ENCODE measurements at regions not wholly inside any gene's neighbourhood (a gene's known extent, or its start where the extent isn't known, plus 50 kb on each side); places are given as distances from the start of the nearest gene placed in this dataset.

DNA sequence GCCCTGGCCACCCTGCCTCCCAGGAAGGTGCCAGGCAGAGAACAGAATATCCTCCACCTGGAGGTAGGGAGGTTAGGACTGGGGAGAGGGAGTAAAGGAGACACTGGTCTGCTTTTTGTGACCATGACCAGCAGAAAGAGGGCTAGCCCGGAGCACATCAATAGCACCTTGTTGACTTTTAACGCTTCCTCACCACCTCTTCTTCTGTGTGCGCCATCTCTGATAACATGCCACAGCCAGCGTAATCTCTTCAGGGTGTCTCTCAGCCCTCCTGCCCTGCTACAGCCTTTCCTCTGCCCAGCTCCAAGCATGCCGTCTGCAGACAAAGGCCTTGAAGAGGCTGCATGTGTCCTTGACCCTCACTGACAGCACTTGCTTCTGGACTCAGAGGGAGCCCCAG lies 50.9 kb upstream of the GJA5 start:
- no peak for DNase-seq

DNA sequence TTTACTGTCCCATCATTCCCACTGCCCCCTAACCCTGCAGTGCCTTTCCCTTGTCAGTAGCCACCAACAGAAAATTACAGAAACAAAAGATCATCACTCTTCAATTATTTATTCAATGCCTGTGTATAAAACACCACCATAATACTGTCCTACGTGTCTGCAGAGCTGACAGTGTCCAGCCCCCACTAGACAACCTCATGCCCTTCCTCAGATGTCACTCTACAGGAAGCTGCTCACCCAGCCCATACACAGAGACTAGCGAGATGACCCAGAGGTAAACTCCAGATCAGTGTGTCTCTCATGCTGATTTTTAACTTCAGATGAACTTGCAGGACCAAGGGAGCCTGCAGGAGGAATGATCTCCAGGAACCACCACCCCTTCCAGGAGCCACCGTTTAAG lies 51.3 kb upstream of the GJA5 start:
- no peak for DNase-seq

GRCh38 chr1:147812799-147813198 lies 52.4 kb upstream of the GJA5 start:
- no peak for DNase-seq

- no peak for DNase-seq
These were observed 55.1 kb upstream of the GJA5 start for GRCh38 chr1:147815503-147815902.

DNA sequence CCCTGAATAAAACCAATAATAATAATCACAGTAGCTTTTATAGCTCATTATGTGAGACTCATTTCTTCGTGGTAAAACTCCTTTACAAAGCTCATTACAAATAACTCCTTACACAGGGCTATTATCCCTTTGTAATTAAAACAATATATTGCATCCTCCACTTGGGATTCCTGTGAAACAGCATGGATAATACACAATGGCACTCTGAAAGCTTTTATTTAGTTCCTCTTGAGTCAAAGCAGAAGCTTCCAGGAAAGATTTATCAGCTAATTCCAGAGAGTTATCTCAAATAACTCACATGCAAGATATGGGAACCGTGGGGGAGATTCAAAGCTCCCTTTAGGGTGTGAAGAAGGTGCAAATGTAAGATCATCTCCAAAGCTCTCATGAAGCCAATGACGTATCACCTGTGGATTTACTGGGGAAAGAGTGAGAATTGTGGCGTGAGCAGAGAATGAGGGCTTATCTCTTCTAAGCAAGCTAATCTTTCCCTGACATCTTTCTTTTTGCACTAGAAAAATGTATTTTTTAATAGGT lies 60.4 kb upstream of the GJA5 start:
- no peak for DNase-seq

- no peak for DNase-seq
These were observed 61.5 kb upstream of the GJA5 start for GRCh38 chr1:147821883-147822282.

DNA sequence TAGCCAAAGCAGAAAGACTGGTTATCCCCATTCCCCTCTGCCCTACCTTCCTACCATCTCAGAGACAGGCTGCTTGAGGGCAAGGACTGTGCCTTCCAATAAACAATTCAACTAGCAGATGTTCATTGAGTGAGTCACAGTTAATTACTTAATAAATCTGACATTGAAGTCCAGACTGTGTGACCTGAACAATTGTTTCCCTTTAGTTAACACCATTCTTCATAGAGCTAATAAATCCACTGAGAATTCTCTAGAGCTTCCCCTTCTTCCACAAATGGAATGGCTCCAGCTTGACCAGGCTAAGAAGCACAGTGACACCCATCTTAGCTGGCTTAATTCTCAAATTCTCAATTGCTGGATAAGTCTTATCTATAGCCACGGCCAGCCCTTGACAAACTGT lies 61.9 kb upstream of the GJA5 start:
- DNase-seq: no peak

DNA sequence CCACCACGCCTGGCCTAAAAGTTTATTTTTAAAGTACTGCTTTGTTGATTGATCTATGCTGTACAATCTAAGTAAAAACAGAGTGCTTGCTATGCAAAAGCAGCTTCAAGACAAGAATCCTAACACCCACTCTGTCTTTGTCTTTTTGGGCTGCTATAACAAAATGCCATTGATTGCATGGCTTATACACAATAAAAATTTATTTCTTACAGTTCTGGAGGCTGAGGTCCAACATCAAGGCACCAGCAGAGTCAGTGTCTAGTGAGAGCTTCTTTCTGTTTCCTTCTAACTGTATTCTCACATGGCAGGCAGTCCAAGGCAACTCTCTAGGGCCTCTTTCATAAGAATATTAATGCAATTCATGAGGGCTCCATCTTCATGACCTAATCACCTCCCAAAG lies 63.6 kb upstream of the GJA5 start:
- no peak for DNase-seq

- DNase-seq: no peak
These were observed 64.4 kb upstream of the GJA5 start for GRCh38 chr1:147824798-147825197.

GRCh38 chr1:147825586-147825985 lies 65.2 kb upstream of the GJA5 start:
- no peak for DNase-seq

DNA sequence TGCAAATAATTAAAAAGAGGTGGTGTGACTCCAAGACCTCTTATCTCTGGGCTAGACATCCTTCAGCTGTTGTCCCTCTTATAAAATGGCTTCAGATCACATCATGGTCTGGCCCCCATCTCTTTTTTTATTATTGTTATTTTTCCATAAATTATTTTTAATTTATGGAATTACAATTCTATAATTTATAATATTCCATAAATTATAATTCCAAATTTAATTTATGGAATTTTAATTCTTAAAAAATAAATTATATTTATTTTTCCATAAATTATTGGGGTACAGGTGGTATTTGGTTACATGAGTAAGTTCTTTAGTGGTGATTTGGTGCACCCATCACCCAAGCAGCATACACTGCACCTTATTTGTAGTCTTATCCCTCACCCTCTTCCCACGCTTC lies 65.9 kb upstream of the GJA5 start:
- no peak for DNase-seq

GRCh38 chr1:147833231-147833860 lies 69.2 kb upstream of the GJA8 start:
- no peak for DNase-seq

DNA sequence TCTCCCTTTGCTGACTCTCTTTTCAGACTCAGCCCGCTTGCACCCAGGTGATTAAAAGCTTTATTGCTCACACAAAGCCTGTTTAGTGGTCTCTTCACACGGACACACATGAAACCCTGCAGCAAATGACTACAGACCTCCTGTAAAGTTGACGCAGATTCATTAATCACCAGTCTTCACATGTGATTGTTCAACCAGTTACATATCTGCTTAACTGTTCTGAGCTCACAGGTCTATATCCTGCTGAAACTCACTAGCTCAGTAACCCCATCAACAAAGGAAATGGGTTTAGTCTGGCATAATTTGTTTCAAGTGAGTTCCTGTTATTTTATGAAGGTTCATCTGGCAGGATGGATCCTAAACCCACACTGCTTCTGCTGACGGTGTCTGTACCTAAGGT lies 68.4 kb upstream of the GJA8 start:
- DNase-seq: no peak

DNA sequence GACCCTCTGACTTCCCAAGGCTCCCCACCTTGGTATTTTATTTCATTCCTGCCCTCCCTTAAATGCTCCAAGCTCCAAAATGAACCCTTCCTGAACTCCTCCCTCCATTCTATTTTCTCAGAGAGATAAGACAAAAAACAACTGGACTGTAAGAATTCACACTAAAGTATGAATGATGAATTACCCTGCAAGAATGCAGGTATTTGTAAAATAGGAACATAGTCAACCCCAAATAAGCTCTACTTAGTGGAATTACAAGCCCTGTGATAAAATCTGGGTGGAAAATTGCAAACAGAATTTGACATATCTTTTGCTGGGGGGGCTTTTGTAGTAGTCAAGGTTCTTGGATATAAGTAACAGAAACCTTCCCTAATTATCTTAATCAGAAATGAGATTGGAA lies 67.8 kb upstream of the GJA8 start:
- no peak for DNase-seq

DNA sequence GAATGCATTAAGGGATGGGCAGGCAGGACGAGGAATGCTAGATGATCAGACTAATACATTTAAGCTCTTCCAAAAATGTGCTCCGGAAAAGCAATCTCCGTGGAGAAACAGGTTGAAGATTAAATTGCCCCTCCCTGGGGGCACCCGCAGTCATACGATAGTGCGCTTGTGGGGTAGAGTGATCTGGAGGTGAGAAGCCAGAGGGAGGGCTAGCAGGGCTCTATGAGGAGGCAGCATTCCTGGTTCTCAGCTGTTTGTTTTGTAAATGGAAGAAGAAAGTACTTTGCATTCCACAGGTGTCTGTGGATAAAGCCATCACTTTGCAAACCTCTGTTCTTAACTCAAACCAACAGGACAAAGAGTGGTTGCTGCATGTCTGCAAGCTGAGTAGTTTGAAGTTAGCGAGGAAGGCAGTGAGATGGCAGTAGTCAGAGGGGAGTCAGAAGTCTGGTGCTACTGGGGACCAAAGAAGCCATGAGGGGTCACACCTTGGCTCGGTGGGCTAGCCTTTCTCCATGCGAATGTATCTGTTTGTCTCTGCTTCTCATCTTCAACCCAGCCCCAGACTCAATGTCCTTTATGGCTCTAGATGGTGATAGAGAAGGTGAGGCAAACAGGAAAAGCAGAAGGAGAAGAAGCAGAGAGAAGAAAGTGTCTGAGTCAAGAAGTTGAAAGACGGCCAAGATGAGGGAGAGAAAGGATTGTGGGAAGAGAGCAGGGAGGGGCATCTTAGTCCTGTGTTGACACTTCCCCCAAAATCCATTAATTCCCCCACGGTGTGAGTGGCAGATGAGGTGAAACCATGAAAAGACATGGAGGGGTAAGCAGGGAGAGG lies 65.2 kb upstream of the GJA8 start:
- no peak for DNase-seq

- no peak for DNase-seq
These were observed 64.7 kb upstream of the GJA8 start for GRCh38 chr1:147837964-147838292.

- peak; percentile 19 for DNase-seq
These were observed 61.7 kb upstream of the GJA8 start for GRCh38 chr1:147840909-147841308.

DNA sequence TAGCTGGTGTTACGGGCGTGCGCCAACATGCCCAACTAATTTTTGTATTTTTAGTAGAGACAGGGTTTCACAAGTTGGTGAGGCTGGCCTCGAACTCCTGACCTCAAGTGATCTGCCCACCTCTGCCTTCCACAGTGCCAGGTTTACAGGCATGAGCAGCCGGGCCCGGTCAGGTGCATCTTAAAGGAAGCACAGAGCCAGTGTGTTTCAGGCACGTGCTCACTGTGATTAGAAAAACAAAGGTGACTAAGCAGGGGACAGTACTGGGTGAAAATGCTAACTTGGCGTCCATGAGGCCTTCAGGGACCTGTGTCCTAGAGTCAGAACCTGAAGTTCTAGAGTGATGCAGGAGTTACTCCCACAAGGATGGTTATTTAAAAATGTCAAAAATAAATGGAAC lies 60.0 kb upstream of the GJA8 start:
- no peak for DNase-seq

DNA sequence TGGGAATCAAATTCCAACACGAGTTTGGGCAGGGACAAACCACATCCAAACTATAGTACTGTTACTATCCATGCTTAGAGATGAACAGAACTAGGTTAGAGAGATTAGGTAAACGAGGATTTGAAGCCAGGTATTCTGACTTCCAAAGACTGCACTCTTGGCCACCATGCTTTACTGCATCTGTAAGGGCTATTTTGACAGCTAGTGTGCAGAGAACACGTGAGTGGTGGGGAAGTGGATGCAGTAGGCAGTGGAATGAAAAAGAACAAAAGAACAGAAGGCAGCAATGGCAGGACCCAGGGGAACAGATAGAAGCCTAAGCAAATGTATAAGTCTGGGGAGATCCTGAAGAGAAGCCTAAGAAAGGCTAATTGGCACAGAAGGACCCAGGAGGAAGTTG lies 59.1 kb upstream of the GJA8 start:
- DNase-seq: no peak

GRCh38 chr1:147847831-147848230 lies 54.8 kb upstream of the GJA8 start:
- DNase-seq: no peak

- DNase-seq: no peak
These were observed 53.3 kb upstream of the GJA8 start for GRCh38 chr1:147849098-147849895.

- DNase-seq: no peak
These were observed 51.9 kb upstream of the GJA8 start for GRCh38 chr1:147850737-147851136.

DNA sequence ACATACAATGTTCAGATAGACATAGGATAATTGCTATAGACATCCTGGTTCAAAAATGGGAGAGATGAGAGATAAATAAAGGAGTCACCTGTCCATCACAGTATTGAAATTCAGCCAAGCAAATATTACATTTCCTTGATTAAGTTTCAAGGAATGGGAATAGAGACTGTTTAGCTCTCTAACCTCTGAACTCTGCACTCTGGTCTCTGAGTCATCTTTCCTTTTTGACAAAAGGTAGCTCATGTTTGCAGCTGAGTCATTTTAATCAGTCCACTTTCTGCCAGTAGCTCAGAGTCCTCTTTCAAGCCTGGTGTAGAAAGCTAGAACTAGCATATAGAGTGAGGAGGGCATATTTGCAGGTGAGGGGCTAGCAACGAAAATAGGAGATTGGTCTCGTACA lies 51.4 kb upstream of the GJA8 start:
- no peak for DNase-seq

DNA sequence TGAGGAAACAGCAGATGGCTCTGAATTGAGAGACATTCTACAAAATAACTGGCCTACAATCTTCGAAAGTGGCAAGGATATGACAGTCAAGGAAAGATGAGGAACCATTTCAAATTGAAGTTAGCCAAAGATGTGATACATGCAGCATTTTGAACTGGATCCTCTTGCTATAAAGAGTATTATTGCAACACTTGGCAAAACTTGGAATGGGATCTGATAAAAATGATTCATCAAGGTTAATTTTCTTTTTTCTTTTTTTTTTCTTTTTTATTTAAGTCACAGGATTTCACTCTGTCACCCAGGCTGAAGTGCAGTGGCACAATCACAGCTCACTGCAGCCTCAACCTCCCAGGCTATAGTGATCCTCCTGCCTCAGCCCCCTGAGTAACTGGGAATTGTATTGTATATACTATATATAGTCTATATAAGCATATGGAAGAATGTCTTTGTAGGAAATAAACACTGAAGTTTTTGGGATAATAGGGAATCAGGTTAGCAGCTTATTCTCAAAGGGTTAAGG lies 49.8 kb upstream of the GJA8 start:
- DNase-seq: no peak
